GM12865 (cell line): ENCODE measurements at regions not wholly inside any gene's neighbourhood (a gene's known extent, or its start where the extent isn't known, plus 50 kb on each side); places are given as distances from the start of the nearest gene placed in this dataset.

Experiments
- DNase-seq: peaks from one replicate; pipeline ENCODE4 v3.0.0; 2010; ENCODE audit warnings: low read depth
- H3K4me3 ChIP-seq: 2 replicates; pipeline ENCODE4 v1.5.1; 2011; ENCODE audit warnings: mild to moderate bottlenecking, low read depth, low read length, control low read depth
- CTCF ChIP-seq: IDR thresholded peaks from 2 replicates; pipeline ENCODE4 v1.5.1; 2011; ENCODE audit warnings: low read length, control low read depth, low read depth, inconsistent platforms; ENCODE audit not compliant: insufficient read depth; ENCODE audit errors: missing control alignments

DNA sequence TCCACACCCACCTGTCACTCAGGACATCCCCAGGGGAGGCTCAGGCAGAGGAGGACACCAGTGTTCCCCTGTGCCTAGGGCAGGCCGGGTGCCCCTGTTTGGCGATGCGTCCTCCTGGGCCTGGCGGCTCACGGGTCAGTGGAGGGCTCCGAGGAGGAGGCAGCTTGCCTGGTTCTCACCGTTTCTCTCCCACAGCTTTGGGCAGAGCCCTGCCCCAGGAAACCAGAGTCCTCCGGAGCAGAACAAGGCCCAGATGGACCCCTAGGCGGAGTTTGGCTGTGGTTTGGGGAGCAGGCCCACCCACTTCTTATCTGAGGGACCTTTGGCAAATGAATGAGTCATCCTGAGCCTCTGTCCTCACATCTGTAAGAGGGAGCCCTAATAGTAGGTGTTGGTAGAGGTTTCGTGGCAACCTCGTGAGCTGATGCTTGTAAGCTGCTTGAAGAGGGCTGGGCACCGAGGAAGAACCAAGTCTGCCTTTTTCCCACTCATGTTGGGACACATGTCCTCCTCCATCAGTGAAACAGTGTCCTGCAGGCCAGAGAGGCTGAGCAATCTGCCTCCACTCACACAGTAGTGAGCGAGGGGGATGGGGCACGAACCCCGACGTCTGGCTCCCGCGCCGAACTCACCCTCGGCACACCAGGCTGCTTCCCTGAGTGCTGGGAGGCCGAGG is 247.0 kb upstream of the CIBAR2 start:
- no peak for DNase-seq
- TF ChIP-seq CTCF = no peak
- H3K4me3 ChIP-seq = no peak overlapping the region

DNA sequence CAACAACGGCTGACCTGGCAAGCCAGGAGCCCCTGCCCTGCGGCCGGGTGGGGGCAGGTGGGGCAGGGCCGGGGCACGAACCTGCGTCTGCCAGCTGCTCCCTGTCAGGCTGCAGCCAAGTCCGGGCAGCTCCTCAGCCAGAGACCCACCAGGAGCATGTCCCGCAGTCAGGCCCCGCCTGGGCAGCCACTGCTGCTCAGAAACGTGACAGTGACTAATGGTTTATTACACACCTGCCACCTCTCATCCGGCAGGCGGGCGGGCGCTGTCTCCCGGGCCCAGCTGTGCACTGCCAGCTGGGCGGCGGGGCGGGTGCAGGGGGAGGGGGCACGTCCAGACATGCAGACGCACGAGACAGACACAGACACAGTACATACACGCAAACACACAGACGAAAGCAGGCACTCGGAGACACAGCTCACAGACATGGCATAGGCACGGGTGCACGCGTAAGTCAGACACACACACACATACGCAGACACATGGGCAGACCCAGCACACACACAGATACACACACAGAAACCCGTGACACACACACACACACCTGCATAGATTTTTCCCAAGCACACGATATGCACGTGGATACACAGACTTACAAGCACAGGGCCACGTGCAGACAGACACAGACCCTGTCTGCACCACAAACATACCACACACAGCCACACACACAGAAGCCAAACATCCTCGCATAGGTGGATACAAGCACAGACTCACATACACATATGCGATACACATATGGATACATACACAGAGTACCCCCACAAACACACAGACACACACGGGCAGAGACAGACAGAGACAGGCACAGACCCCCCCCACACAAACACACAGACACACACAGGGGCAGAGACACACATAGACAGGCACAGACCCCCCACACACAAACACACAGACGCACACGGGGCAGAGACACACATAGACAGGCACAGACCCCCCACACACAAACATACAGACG is 248.3 kb upstream of the CIBAR2 start:
- no peak for DNase-seq

GRCh38 chr16:85361441-85362118 is 249.3 kb upstream of the CIBAR2 start:
- no peak for TF ChIP-seq CTCF
- no peak for DNase-seq
- no peak overlapping the region for H3K4me3 ChIP-seq

More for the DNA sequence above, 248.3 kb upstream of the CIBAR2 start:
- TF ChIP-seq CTCF = no peak
- H3K4me3 ChIP-seq = no peak overlapping the region

- DNase-seq = no peak
- H3K4me3 ChIP-seq = no peak overlapping the region
- TF ChIP-seq CTCF = no peak
Measured at GRCh38 chr16:85362443-85362842, 250.2 kb upstream of the CIBAR2 start.

DNA sequence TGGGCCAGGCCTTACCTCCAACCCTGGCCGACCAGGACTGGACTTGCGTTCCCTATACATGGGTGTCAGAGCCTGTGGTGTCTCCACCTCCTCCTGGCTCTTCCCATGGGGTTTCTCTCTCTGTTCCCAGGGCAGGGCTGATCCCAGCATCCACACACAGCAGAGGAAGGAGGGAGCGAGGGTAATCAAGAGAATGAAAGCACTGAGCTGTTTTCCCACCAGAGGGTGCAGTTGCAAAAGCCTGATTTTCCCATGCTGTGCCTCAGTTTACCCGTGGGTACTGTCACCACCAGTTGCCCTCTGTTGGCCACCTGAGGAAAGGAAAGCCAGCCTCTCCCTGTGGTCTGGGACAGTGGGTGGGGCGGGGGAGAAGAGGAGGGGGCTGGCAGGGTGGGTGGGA is 249.7 kb upstream of the GSE1 start:
- DNase-seq = no peak
- no peak overlapping the region for H3K4me3 ChIP-seq
- TF ChIP-seq CTCF = no peak

DNA sequence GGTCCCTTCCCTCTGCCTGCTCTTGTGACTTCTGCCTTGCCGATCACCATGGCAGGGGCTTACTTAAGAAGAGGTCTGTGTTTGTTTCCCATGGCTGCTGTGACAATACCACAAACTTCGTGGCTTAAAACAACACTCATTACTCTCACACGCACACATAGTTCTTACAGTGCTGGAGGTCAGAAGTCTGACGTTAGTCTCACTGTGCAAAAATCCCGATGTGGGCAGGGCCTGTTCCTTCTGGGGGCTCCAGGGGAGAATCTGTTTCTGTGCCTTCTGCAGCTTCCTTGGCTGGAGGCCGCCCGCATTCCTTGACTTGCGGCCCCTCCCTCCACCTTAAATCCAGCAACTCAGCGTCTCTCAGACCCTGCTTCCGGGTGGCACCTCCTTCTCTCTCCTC is 249.2 kb upstream of the GSE1 start:
- H3K4me3 ChIP-seq = no peak overlapping the region
- no peak for DNase-seq
- TF ChIP-seq CTCF = no peak
